NT2/D1 (cell line): ENCODE measurements at regions not wholly inside any gene's neighbourhood (a gene's known extent, or its start where the extent isn't known, plus 50 kb on each side); places are given as distances from the start of the nearest gene placed in this dataset.

Source experiments
- DNase-seq: peaks from one replicate; pipeline ENCODE4 v3.0.0-alpha.2; 2011; ENCODE audit warnings: low read depth, low spot score
- H3K27me3 ChIP-seq: 2 replicates; pipeline ENCODE4 v1.6.0; 2011; ENCODE audit warnings: mild to moderate bottlenecking; ENCODE audit not compliant: insufficient read length, insufficient read depth
- H3K36me3 ChIP-seq: 2 replicates; pipeline ENCODE4 v1.6.1; 2011; ENCODE audit warnings: mild to moderate bottlenecking, low read length, mixed read lengths; ENCODE audit not compliant: insufficient read depth, insufficient read length
- H3K4me1 ChIP-seq: 2 replicates; pipeline ENCODE4 v1.5.1; 2011; ENCODE audit not compliant: insufficient read depth, insufficient read length
- H3K4me3 ChIP-seq: 2 replicates; pipeline ENCODE4 v1.5.1; 2011; ENCODE audit warnings: low read depth; ENCODE audit not compliant: insufficient read length
- H3K9ac ChIP-seq: 2 replicates; pipeline ENCODE4 v1.6.0; 2011; ENCODE audit warnings: low read depth; ENCODE audit not compliant: insufficient read length
- H3K9me3 ChIP-seq: 2 replicates; pipeline ENCODE4 v1.5.1; 2011; ENCODE audit warnings: mild to moderate bottlenecking, low read length; ENCODE audit not compliant: insufficient read depth
- SUZ12 ChIP-seq: IDR thresholded peaks from 2 replicates; pipeline ENCODE4 v1.6.1; 2011; ENCODE audit not compliant: insufficient read length, insufficient read depth; ENCODE audit errors: extremely low read depth
- YY1 ChIP-seq: IDR thresholded peaks from 2 replicates; pipeline ENCODE4 v1.6.1; 2011; ENCODE audit not compliant: insufficient read length, insufficient read depth
- ZNF274 ChIP-seq: IDR thresholded peaks from 2 replicates; pipeline ENCODE4 v1.6.1; 2011; ENCODE audit warnings: mild to moderate bottlenecking, low read depth, low read length

DNA sequence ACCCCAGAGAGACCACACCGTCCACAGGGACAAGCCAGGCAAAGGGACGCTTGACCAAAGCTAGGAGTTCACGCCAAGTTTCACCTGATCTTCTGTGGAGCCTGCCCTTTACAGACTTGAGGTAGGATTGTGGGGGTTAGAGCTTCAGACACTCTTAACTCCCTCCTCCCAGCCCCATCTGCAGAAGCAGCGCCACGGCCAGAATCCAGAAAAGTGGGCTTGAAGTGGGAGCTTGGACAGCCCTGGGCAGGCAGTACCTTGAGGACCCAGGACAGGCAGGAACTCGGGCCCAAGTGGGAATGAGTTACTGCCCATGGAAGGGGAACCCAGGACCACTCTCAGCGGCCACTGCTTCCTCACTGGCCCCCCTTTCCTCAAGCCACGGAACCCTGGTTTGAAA lies 695.9 kb downstream of the TBC1D22A start:
- Histone ChIP-seq H3K4me1 (no peaks in the 10 kb centered on the region), H3K27me3 (no peaks in the 10 kb centered on the region), H3K36me3 (no peaks in the 10 kb centered on the region), H3K4me3 (no peak overlapping the region), H3K9ac (no peak overlapping the region), H3K9me3 (no peaks in the 10 kb centered on the region)
- no peak for DNase-seq
- TF ChIP-seq YY1 (no peak), ZNF274 (no peak), SUZ12 (no peak)

DNA sequence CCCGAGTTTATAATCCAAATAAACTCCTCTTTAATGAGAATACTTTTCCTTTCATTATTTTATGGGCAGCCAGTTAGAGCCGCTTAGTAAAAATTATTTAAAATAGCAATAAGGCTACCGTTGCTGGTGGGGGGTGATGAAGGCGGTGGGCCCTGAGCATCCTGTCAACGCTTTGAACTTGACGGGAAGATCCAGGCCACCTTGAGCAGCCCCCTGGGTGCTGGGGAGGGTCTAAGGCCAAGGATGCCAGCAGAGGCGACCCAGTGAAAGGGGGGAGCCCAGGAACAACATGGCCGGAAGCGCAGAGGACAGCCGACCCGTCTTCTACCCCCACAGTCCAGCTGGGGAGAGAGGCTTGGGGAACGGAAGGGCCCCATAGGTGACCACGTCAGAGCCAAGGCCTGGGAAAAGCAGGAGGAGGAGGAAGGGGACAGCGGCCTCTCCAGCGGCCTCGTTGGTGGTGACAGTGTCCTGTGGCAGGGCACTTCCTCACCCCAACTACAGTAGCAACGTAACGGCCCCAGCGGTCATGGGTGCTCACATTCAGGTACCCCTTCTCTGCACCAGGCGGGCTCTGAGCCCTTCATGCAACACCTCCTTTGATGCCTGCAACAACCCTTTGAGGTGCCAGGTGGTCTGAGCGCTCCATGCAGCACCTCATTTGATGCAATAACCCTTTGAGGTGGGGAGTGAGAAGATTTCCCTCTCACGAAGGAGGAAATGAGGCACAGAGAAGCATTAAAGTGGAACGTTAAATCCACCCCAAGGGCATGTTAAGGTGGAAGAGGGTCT lies 695.3 kb downstream of the TBC1D22A start:
- Histone ChIP-seq H3K9ac (no peak overlapping the region), H3K4me3 (no peak overlapping the region), H3K9me3 (no peaks in the 10 kb centered on the region; the same call in 1 of the 2 replicates), H3K27me3 (no peaks in the 10 kb centered on the region), H3K36me3 (no peaks in the 10 kb centered on the region), H3K4me1 (no peaks in the 10 kb centered on the region)
- DNase-seq = no peak
- TF ChIP-seq SUZ12 (no peak), YY1 (no peak), ZNF274 (no peak)

DNA sequence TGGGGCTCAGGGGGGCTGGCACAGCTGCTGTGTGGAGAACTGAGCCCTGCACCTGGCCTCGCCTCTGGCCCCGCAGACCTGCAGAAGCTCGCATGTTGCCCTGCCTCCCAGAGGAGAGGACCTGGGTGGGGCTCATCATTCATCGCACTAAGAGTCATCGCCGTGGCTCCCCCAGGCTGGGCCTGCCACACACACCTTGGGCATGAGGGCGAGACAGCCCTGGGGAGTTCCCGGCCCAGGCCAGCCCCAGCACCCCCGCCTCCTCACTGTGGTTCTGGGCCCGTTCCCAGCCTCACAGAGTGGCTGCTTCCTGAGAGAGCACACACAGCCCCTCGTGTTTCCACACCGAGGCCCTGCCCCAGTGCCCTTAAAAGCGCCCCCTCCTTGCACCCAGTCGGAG lies 694.6 kb downstream of the TBC1D22A start:
- no peak overlapping the region for H3K9ac ChIP-seq
- no peaks in the 10 kb centered on the region; the same call in 1 of the 2 replicates for H3K9me3 ChIP-seq
- H3K4me3 ChIP-seq = no peak overlapping the region
- H3K36me3 ChIP-seq = no peaks in the 10 kb centered on the region
- TF ChIP-seq ZNF274 = no peak
- no peak for TF ChIP-seq YY1
- TF ChIP-seq SUZ12 = no peak
- H3K4me1 ChIP-seq = no peaks in the 10 kb centered on the region
- no peak for DNase-seq
- no peaks in the 10 kb centered on the region for H3K27me3 ChIP-seq

DNA sequence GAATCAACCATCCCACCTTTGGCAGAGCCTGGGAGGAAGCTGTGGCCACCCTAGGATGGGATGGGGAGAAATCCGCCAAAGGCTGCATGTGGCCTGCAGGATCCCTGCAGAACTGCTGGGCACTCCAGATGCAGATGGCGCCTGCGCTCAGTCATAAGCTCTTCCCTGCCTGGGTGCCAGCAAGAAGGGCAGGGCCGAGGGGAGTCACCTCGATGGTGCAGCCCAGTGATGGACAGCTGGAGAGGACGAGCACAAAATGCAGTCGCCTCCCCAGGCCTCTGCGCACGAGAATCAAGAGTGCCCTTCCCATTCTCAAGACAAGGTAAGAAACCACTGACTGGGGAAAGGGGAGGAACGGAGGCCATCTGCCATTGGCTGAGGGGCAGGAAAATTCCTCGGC lies 693.6 kb downstream of the TBC1D22A start:
- no peaks in the 10 kb centered on the region for H3K27me3 ChIP-seq
- no peak for DNase-seq
- no peak overlapping the region for H3K4me3 ChIP-seq
- TF ChIP-seq ZNF274 (no peak), SUZ12 (no peak), YY1 (no peak)
- H3K9me3 ChIP-seq = no peaks in the 10 kb centered on the region; the same call in 1 of the 2 replicates
- no peaks in the 10 kb centered on the region for H3K4me1 ChIP-seq
- H3K36me3 ChIP-seq = no peaks in the 10 kb centered on the region
- H3K9ac ChIP-seq = no peak overlapping the region

DNA sequence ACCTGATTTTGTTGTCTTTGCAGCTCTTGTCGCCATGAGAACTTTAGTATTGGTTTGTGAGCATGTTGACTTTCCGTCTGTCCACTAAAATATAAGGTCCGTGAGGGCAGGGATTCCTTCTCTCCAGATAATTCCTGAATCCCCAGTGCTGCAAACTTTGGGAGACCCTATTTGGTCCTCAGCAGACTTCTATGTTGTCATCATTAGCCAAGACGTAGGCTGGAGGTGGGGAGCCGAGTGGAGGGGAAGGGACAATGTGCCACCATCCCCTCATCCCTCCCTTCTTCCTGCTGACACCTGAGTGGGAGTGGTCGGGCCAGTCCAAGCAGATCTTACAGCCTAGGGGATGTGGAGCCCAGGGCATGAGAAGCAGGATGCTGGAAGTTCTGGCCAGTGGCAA lies 690.6 kb downstream of the TBC1D22A start:
- TF ChIP-seq ZNF274 (no peak), YY1 (no peak), SUZ12 (no peak)
- H3K36me3 ChIP-seq = no peaks in the 10 kb centered on the region
- H3K4me1 ChIP-seq = no peaks in the 10 kb centered on the region
- H3K4me3 ChIP-seq = no peak overlapping the region
- DNase-seq = no peak
- no peaks in the 10 kb centered on the region for H3K27me3 ChIP-seq
- no peak overlapping the region for H3K9ac ChIP-seq
- H3K9me3 ChIP-seq = no peaks in the 10 kb centered on the region; the same call in 1 of the 2 replicates

DNA sequence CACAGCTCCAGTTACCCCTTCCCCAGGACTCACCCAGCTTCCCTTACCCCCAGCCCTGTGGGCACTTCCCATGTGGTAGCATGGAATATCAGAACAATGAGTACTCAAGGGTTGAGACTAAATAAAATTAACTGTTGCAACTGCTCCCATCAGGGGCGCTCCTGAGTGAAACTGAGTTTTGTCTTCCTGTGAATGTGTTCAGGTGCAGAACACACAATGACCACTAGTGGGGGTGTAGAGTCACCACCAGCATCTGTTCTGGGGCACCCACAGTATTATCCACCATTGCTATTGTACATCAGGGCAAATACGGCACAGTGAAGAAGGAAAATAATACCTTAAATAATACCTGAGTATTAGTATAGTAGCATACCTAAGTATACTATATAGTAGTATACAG lies 689.7 kb downstream of the TBC1D22A start:
- Histone ChIP-seq H3K9ac (no peak overlapping the region), H3K9me3 (no peaks in the 10 kb centered on the region; the same call in 1 of the 2 replicates), H3K4me3 (no peak overlapping the region), H3K27me3 (no peaks in the 10 kb centered on the region), H3K36me3 (no peaks in the 10 kb centered on the region), H3K4me1 (no peaks in the 10 kb centered on the region)
- TF ChIP-seq YY1 (no peak), SUZ12 (no peak), ZNF274 (no peak)
- peak; percentile 35 for DNase-seq

DNA sequence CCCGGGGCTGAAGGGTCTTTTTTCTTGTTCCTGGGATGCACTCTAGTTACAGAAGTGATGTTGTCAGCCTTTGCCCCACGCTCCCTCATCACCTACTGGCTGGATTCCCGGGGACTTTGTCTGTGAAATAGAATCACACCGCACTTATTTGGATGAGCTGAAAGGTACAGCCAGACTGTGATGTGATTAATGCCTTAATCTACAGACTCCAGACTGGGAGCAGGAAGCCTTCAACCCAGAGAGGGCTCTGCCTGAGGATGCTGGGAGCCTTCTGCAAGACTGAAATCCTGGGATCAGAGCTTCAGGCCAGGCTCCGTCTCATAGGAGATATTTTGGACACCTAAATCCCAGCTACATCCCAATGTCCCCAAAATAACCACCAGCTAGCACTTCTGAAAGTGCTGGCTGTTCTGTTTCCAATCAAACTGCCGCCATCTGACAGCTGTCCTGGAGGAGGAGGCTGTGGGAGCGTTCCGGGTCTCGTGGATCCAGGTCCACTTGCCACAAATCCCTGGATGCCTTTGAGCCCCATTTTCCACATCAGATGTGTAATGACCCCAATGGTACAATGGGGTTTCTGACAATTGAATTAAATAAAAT lies 688.5 kb downstream of the TBC1D22A start:
- Histone ChIP-seq H3K36me3 (no peaks in the 10 kb centered on the region), H3K9ac (no peak overlapping the region), H3K4me1 (no peaks in the 10 kb centered on the region), H3K4me3 (no peak overlapping the region), H3K27me3 (no peaks in the 10 kb centered on the region), H3K9me3 (no peaks in the 10 kb centered on the region; the same call in 1 of the 2 replicates)
- TF ChIP-seq SUZ12 (no peak), ZNF274 (no peak), YY1 (no peak)
- DNase-seq = no peak
